ENCODE measurements at regions not wholly inside any gene's neighbourhood (a gene's known extent, or its start where the extent isn't known, plus 50 kb on each side); places are given as distances from the start of the nearest gene placed in this dataset.

- TF ChIP-seq SMARCC2 (IDR thresholded peaks at IDR 0.05; ENCODE audit: low read depth) (no peak), ZFP36 (IDR thresholded peaks at IDR 0.05; ENCODE audit: low read depth, low read length, partially characterized antibody) (no peak), CTCF (IDR thresholded peaks at IDR 0.05 in 2 of 3, conservative IDR thresholded peaks at IDR 0.05 in 1 of 3; ENCODE audit: insufficient read depth in 2 of 3, low read depth in 1 of 3, low read length in 3 of 3) (no peak), CREM (IDR thresholded peaks at IDR 0.05; ENCODE audit: low read depth) (no peak), POLR2AphosphoS2 (IDR thresholded peaks at IDR 0.05; ENCODE audit: low read length) (no peak), EP300 (IDR thresholded peaks at IDR 0.05; ENCODE audit: low read length) (no peak), ARHGAP35 (IDR thresholded peaks at IDR 0.05; ENCODE audit: partially characterized antibody) (no peak)
Measured at GRCh38 chr2:215621381-215621780, 185.5 kb upstream of the FN1 start.
